ENCODE measurements at regions not wholly inside any gene's neighbourhood (a gene's known extent, or its start where the extent isn't known, plus 50 kb on each side); places are given as distances from the start of the nearest gene placed in this dataset.
A peak's percentile ranks its signal among the peaks of the same experiment; 100 is the strongest.
"Not testable (repeated sequence)": the region's sequence is repeated elsewhere in the genome, so short reads cannot be mapped to it uniquely, and the experiment has no call there.

- Histone ChIP-seq H3K27me3 (ENCODE audit: low read length) (no peaks in the 10 kb centered on the region), H3K4me2 (ENCODE audit: low read length) (no peak overlapping the region), H3K27ac (ENCODE audit: low read length) (no peak overlapping the region), H3K36me3 (ENCODE audit: low read depth, low read length) (no peaks in the 10 kb centered on the region), H4K20me1 (ENCODE audit: low read length) (no peaks in the 10 kb centered on the region), H3F3A (ENCODE audit: low read length, unreplicated experiment) (no peaks in the 10 kb centered on the region), H3K9me2 (replicated peaks; ENCODE audit: low read length) (no peaks in the 10 kb centered on the region), H3K9ac (ENCODE audit: low read length) (no peak overlapping the region), H3K79me2 (ENCODE audit: low read length) (no peaks in the 10 kb centered on the region), H2AFZ (ENCODE audit: low read length) (no peak overlapping the region), H3K9me3 (ENCODE audit: low read length) (no peaks in the 10 kb centered on the region), H3K4me3 (ENCODE audit: low read length) (no peak overlapping the region), H3K4me1 (ENCODE audit: insufficient read depth, low read length) (no peaks in the 10 kb centered on the region)
- ATAC-seq (peak; percentile 74), DNase-seq (peak; percentile 42)
- CTCF ChIA-PET = interaction anchor here (0.6 to 2.5 kb wide), 8 partner anchors 111 to 1642 kb away, joined by 3 to 37 read pairs (median 4); no protein-coding TSS in a partner anchor
- no peak for TF ChIP-seq EZH2phosphoT487 (IDR thresholded peaks at IDR 0.05; ENCODE audit: borderline replicate concordance, low read length)
- TF ChIP-seq CTCF (conservative IDR thresholded peaks at IDR 0.05; ENCODE audit: low read depth, low read length) = peak; percentile 71
- POLR2A ChIA-PET (ENCODE audit: unreplicated experiment) = no interaction called here
- BruUV-seq (replicated peaks) = no TSS peak
- intact Hi-C loops (cut with micrococcal nuclease) = loop anchor here (1.0 to 2.0 kb wide), 2 partner anchors 239 to 443 kb away; no protein-coding TSS in a partner anchor
Observed at GRCh38 chr7:79741684-79742083, 288.2 kb upstream of the MAGI2 start.

GRCh38 chr7:79740076-79740475 lies 286.6 kb upstream of the MAGI2 start:
- H3K9me2 ChIP-seq (replicated peaks; ENCODE audit: low read length) = no peaks in the 10 kb centered on the region
- TF ChIP-seq EZH2phosphoT487 (IDR thresholded peaks at IDR 0.05; ENCODE audit: borderline replicate concordance, low read length) (no peak), CTCF (conservative IDR thresholded peaks at IDR 0.05; ENCODE audit: low read depth, low read length) (no peak), EZH2 (IDR thresholded peaks at IDR 0.05; ENCODE audit: low read length, unreplicated experiment) (no peak)
- H4K20me1 ChIP-seq (ENCODE audit: low read length) = no peaks in the 10 kb centered on the region
- no TSS peak for BruUV-seq (replicated peaks)
- H3K36me3 ChIP-seq (ENCODE audit: low read depth, low read length) = no peaks in the 10 kb centered on the region
- H3K4me1 ChIP-seq (ENCODE audit: insufficient read depth, low read length) = no peaks in the 10 kb centered on the region
- H3K4me2 ChIP-seq (ENCODE audit: low read length) = no peak overlapping the region
- intact Hi-C loops (cut with micrococcal nuclease) = loop anchor here (2.0 kb wide), 1 partner anchor 237 kb away; no protein-coding TSS in a partner anchor
- no peaks in the 10 kb centered on the region for H3K27me3 ChIP-seq (ENCODE audit: low read length)
- POLR2A ChIA-PET (ENCODE audit: unreplicated experiment) = no interaction called here
- H2AFZ ChIP-seq (ENCODE audit: low read length) = no peak overlapping the region
- ATAC-seq (no peak), DNase-seq (no peak)
- H3K27ac ChIP-seq (ENCODE audit: low read length) = no peak overlapping the region
- H3K9ac ChIP-seq (ENCODE audit: low read length) = no peak overlapping the region
- no peaks in the 10 kb centered on the region for H3K79me2 ChIP-seq (ENCODE audit: low read length)
- no peaks in the 10 kb centered on the region for H3F3A ChIP-seq (ENCODE audit: low read length, unreplicated experiment)
- no peak overlapping the region for H3K4me3 ChIP-seq (ENCODE audit: low read length)
- H3K9me3 ChIP-seq (ENCODE audit: low read length) = no peaks in the 10 kb centered on the region
- CTCF ChIA-PET = interaction anchor here (2.5 kb wide), 1 partner anchor 442 kb away, joined by 37 read pairs; no protein-coding TSS in a partner anchor

- H3K9ac ChIP-seq (ENCODE audit: low read length); BruUV-seq (replicated peaks); POLR2A ChIA-PET (ENCODE audit: unreplicated experiment); H3K9me3 ChIP-seq (ENCODE audit: low read length); DNase-seq; H3K9me2 ChIP-seq (replicated peaks; ENCODE audit: low read length); H3K4me3 ChIP-seq (ENCODE audit: low read length); H3K79me2 ChIP-seq (ENCODE audit: low read length); H3K27me3 ChIP-seq (ENCODE audit: low read length); CTCF ChIA-PET; ATAC-seq; intact Hi-C loops (cut with micrococcal nuclease); H2AFZ ChIP-seq (ENCODE audit: low read length); H3K36me3 ChIP-seq (ENCODE audit: low read depth, low read length); H3F3A ChIP-seq (ENCODE audit: low read length, unreplicated experiment); H3K4me2 ChIP-seq (ENCODE audit: low read length); H3K27ac ChIP-seq (ENCODE audit: low read length); H3K4me1 ChIP-seq (ENCODE audit: insufficient read depth, low read length); H4K20me1 ChIP-seq (ENCODE audit: low read length): not testable (repeated sequence)
Observed at GRCh38 chr7:79739036-79739709, 285.7 kb upstream of the MAGI2 start.

Data from PC-3 (cell line).